ENCODE measurements at regions not wholly inside any gene's neighbourhood (a gene's known extent, or its start where the extent isn't known, plus 50 kb on each side); places are given as distances from the start of the nearest gene placed in this dataset.

DNA sequence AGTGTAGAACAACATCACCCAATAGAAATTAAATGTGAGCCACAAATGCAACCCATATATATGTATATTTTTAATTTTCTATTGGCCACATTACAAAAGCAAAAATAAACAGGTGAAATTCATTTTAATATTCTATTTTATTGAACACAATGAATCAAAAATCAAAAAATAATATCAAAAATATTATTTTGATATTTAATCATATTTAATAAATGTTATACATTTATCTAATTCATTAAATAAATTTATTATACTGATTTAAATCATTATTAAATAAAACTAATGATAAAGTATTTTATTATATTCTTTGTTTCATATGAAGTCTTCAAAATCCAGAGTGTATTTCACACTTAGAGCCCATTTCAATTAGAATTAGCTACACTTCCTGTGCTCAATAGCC, 98.4 kb upstream of the MANEA start:
- TF ChIP-seq, protein P1, sequence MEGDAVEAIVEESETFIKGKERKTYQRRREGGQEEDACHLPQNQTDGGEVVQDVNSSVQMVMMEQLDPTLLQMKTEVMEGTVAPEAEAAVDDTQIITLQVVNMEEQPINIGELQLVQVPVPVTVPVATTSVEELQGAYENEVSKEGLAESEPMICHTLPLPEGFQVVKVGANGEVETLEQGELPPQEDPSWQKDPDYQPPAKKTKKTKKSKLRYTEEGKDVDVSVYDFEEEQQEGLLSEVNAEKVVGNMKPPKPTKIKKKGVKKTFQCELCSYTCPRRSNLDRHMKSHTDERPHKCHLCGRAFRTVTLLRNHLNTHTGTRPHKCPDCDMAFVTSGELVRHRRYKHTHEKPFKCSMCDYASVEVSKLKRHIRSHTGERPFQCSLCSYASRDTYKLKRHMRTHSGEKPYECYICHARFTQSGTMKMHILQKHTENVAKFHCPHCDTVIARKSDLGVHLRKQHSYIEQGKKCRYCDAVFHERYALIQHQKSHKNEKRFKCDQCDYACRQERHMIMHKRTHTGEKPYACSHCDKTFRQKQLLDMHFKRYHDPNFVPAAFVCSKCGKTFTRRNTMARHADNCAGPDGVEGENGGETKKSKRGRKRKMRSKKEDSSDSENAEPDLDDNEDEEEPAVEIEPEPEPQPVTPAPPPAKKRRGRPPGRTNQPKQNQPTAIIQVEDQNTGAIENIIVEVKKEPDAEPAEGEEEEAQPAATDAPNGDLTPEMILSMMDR (conservative IDR thresholded peaks at IDR 0.05; ENCODE audit: low read length), result no peak
- no peak for TF ChIP-seq EZH2phosphoT487 (IDR thresholded peaks at IDR 0.05; ENCODE audit: borderline replicate concordance, low read depth, low read length)

Measured in OCI-LY7 (cell line).